GM19193 (cell line): ENCODE measurements at regions not wholly inside any gene's neighbourhood (a gene's known extent, or its start where the extent isn't known, plus 50 kb on each side); places are given as distances from the start of the nearest gene placed in this dataset.

ENCODE experiments used
- POLR2A ChIP-seq: IDR thresholded peaks from 4 replicates; pipeline ENCODE4 v1.6.1; 2011; ENCODE audit not compliant: insufficient read depth, insufficient read length; ENCODE audit errors: extremely low read depth

GRCh38 chr6:138550346-138550767, 51.1 kb upstream of the NHSL1 start:
- TF ChIP-seq POLR2A: no peak

GRCh38 chr6:138554146-138554545, 54.9 kb upstream of the NHSL1 start:
- TF ChIP-seq POLR2A: no peak

- no peak for TF ChIP-seq POLR2A
Measured at GRCh38 chr6:138555421-138555988, 56.2 kb upstream of the NHSL1 start.

- no peak for TF ChIP-seq POLR2A
Measured at GRCh38 chr6:138557147-138557546, 57.9 kb upstream of the NHSL1 start.

- no peak for TF ChIP-seq POLR2A
Measured at GRCh38 chr6:138559143-138559542, 59.8 kb upstream of the NHSL1 start.

GRCh38 chr6:138560130-138560860, 61.0 kb upstream of the NHSL1 start:
- no peak for TF ChIP-seq POLR2A

GRCh38 chr6:138562691-138563090, 63.4 kb upstream of the NHSL1 start:
- no peak for TF ChIP-seq POLR2A

- TF ChIP-seq POLR2A: no peak
Measured at GRCh38 chr6:138563231-138563630, 63.9 kb upstream of the NHSL1 start.

GRCh38 chr6:138563650-138564049, 64.4 kb upstream of the NHSL1 start:
- TF ChIP-seq POLR2A: no peak

- TF ChIP-seq POLR2A: no peak
Measured at GRCh38 chr6:138564170-138564721, 65.0 kb upstream of the NHSL1 start.

GRCh38 chr6:138567052-138567451, 67.8 kb upstream of the NHSL1 start:
- no peak for TF ChIP-seq POLR2A

GRCh38 chr6:138568997-138569396, 69.7 kb upstream of the NHSL1 start:
- no peak for TF ChIP-seq POLR2A

- no peak for TF ChIP-seq POLR2A
Measured at GRCh38 chr6:138569554-138569953, 70.3 kb upstream of the NHSL1 start.

- TF ChIP-seq POLR2A: no peak
Measured at GRCh38 chr6:138569970-138570724, 70.9 kb upstream of the NHSL1 start.

- TF ChIP-seq POLR2A: no peak
Measured at GRCh38 chr6:138570725-138571029, 71.4 kb upstream of the NHSL1 start.

GRCh38 chr6:138571181-138571580, 71.9 kb upstream of the NHSL1 start:
- TF ChIP-seq POLR2A: no peak
